ENCODE measurements at regions not wholly inside any gene's neighbourhood (a gene's known extent, or its start where the extent isn't known, plus 50 kb on each side); places are given as distances from the start of the nearest gene placed in this dataset.
A peak's percentile ranks its signal among the peaks of the same experiment; 100 is the strongest.
"Not testable (repeated sequence)": the region's sequence is repeated elsewhere in the genome, so short reads cannot be mapped to it uniquely, and the experiment has no call there.

DNA sequence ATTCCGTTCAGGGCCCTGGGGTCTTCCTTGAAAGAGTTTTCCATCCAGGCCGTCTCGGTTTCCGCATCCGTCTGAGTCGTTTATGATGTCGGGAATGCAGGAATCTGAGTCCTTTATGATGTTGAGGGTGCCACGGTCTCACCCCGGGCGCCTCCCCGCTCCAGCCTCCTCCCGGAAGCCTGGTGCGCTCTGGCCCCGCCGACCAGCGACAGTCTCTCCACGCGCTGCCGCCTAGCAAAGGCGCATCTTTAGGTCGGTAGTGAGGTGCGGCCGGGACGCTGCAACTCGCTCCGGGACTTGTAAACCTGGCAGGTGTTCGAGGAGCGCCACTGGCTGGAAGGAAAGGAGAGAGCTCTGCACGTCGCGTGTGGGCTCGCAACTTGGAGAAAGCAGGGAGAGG, 132.6 kb downstream of the FAM72C start:
- DNase-seq (ENCODE audit: low read depth) = not testable (repeated sequence)

GRCh38 chr1:143838598-143838929, 133.2 kb downstream of the FAM72C start:
- not testable (repeated sequence) for DNase-seq (ENCODE audit: low read depth)

DNA sequence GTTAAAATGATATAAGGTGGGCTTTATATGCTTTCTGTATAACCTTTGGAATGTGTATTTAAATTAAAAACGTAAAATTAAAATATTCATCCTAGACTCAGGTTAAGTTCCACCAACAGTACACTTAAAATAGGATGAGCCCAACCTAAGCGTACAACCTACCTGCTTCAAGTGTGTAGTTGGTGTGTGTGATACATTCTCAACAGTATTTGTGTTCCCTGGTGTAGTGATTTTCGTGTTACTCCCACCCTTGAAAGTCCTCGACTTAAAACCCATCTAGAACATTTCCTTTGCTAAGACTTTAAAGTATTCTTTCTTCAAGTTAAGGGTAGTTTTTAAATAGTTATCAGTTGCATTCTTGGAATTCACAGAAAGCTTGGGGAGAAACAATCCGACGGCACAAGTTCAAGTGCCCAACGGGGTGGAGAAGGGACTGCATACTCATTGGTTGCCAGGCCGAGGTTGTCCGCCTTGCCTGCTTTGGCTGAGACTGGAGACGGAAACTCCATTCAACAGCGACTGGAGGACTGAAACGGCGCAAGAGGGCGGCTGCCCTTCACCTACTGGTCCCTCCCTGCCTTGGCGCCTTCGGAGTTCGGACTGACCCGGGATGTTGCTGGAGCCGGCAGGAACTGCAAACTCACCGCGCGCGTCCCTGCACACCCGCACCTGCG, 133.7 kb downstream of the FAM72C start:
- DNase-seq (ENCODE audit: low read depth) = not testable (repeated sequence)

GRCh38 chr1:143833376-143833775, 138.4 kb downstream of the FAM72C start:
- DNase-seq (ENCODE audit: low read depth) = not testable (repeated sequence)

DNA sequence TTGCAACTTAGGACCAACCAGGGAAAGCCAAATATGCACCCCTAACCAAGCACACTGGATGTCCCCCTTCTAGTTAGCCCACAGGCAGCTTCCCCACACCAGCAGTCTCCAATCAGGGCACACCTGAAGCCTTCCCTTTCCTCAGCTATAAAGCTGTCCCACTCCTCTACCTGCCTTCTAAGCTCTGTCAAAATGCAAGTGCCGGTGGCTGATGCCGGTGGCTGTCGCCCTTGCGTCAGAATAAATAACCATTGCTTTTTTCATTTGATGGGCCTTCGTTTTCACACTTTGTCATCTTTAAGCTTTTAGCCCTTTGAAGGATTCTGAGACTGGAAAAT, 139.4 kb downstream of the FAM72C start:
- DNase-seq (ENCODE audit: low read depth) = not testable (repeated sequence)

GRCh38 chr1:143831479-143832378, 140.1 kb downstream of the FAM72C start:
- not testable (repeated sequence) for DNase-seq (ENCODE audit: low read depth)

DNA sequence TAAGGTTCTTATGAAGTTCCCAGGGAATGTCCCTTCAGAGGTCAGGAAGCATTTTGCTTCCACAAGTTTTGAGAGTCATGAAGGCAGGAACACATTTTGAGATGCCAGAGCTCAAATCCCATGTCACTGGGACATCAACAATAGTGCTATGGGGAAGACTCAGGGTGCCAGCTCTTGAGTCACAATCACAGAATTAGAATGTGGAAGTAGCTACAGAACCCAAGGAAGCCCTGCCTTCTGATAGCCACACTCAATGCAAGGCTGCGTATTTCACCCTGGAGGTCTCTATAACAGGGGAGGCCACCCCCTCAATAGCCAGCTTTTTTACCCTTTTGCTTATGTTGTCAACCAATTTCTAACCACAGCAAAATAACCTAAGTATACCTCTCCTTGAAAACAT, 145.6 kb downstream of the FAM72C start:
- DNase-seq (ENCODE audit: low read depth) = not testable (repeated sequence)

DNA sequence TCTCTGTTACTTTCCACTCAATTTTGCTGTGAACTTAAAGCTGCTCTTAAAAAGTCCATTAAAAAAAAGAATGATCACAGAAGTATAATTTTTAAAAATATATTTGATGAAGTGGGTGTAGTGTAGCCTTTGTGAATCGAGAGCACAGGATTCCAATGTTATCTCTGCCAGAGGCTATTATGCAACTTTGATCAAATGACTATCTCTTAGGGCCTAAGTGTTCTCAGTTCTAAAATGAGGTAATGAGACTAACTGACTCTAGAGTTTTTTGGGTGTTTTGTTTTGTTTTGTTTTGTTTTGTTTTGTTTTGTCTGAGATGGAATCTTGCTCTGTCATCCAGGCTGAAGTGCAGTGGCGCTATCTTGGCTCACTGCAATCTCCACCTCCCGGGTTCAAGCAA, 147.5 kb downstream of the FAM72C start:
- DNase-seq (ENCODE audit: low read depth) = not testable (repeated sequence)

- DNase-seq (ENCODE audit: low read depth) = not testable (repeated sequence)
These were observed 151.7 kb downstream of the FAM72C start for GRCh38 chr1:143820058-143820457.

DNA sequence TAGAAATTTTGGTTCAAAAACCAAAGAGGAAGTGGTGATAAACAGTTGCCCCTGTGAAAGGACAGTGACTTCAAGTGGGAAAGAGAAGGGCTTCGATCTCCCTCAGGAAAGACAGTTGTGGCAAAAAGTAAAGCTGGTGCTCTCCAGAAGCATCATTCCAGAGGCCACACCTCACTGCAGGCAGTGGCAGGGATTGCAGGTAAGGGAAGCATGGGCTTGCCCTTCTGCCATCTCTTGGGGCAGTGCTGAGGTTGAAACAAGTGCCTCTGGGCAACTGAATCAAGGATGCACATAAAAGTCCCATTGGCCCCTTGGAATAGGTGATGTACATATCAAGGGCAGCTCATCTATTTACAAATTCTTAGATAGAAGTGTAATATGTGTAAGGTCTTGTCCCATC, 155.4 kb downstream of the FAM72C start:
- not testable (repeated sequence) for DNase-seq (ENCODE audit: low read depth)

DNA sequence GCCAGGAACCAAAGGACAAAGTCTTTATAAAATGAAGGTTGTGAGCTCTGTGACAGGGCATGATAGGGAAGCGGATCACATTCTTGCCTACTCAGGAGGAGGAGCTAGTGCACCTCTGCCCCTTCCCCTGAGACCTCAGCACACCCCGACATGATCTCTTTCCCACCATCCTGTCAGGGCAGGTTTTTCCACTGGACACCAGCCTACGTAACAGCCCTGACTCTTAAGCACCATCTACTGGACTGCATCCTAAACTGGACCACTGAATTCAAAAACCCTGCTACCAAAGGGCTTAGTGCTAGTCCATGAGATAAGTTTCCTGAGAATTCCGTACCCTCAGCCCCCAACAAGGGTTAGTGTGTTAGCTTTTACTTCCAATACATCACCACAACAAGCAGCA, 166.4 kb downstream of the FAM72C start:
- not testable (repeated sequence) for DNase-seq (ENCODE audit: low read depth)

- not testable (repeated sequence) for DNase-seq (ENCODE audit: low read depth)
These were observed 167.0 kb downstream of the FAM72C start for GRCh38 chr1:143804707-143805356.

DNA sequence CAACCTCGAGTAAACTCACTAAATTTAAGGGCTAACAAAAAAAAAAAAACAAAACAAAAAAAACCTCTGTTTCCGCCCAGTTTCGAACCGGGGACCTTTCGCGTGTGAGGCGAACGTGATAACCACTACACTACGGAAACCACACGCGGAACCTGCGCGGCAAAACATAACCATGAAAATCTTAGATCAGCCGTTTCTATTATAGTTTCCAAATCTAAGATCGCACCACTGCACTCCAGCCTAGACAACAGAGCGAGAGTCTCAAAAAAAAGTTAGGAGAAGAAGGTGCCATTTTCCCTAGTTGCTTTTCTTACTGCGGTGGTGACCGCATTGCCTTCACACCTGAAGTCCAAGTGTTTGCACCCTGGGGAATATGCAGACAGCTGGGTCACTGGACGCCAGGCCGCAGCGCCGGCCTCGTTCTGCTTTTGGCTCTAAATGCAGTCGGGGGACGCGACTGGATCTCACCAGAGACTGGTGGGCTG, 167.8 kb downstream of the FAM72C start:
- peak; percentile 16 for DNase-seq (ENCODE audit: low read depth)

DNA sequence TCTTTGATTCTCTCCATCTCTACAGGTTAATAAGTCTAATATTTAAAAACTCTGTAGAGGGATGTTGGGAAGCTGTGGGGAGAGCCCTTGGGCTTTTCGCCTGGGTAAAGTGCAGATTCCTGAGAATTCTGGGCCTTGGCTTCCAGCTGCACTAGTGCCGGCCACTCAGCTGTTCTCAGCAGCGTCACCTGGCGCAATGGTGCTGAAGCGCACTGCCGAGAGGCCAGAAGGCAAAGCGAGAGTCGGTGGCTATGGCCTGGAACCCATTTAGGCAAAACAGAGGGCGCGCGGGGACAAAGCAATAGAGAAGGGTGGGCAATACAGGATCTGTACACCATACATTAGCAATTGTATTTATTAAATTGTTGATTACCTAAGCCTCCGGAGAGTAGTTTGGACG, 168.7 kb downstream of the FAM72C start:
- not testable (repeated sequence) for DNase-seq (ENCODE audit: low read depth)

DNA sequence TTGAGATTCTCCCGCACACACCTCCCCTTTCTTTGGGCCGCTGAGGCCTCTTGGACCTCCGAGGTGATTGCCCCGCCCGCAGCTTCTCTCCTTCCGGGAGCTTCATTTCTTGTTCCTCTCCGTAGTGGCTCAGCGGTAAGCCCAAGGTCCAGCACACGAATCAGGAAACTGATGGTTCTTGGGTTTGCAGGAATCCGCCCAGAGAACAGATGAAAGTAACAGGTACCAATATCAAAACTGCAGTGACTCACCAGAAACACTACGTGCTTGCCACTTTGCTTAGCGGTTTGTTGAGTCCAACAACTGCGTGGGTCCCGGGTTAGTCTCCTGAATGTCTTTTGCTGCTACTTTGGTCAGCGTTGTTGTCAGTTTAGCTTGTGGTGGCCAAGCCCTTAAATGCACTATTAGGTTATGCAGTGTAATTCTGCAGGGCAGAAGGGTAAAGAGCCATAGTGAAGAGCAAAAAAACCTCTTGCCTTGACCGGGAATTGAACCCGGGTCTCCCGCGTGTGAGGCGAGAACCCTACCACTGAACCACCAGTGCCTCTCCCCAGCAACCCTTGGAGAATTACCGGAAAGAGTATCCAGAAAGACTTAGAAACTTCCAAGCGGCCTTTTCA, 172.1 kb downstream of the FAM72C start:
- DNase-seq (ENCODE audit: low read depth) = not testable (repeated sequence)

- not testable (repeated sequence) for DNase-seq (ENCODE audit: low read depth)
These were observed 175.4 kb downstream of the FAM72C start for GRCh38 chr1:143796369-143796768.

GRCh38 chr1:143792047-143792937, 179.5 kb downstream of the FAM72C start:
- DNase-seq (ENCODE audit: low read depth) = not testable (repeated sequence)

DNA sequence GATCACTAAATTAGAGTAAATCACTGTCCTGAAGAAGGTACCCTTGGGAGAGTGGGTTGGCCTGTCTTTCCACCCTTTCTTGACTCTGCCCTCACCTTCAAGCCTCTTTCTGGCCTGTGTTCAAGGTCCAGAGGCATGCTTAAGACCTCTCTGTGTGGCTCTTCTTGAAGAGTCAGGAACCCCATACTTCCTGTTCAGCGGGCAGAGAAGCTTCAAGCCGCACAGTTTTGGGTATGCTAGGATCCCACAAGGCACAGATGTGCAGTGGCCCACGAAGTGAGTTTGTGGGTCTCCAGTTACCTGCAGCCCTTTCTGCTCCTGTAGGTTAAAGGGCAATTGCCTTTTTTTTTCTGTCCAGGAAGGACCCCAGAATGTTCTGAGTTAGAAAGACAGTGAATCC, 185.4 kb downstream of the FAM72C start:
- DNase-seq (ENCODE audit: low read depth) = not testable (repeated sequence)

DNA sequence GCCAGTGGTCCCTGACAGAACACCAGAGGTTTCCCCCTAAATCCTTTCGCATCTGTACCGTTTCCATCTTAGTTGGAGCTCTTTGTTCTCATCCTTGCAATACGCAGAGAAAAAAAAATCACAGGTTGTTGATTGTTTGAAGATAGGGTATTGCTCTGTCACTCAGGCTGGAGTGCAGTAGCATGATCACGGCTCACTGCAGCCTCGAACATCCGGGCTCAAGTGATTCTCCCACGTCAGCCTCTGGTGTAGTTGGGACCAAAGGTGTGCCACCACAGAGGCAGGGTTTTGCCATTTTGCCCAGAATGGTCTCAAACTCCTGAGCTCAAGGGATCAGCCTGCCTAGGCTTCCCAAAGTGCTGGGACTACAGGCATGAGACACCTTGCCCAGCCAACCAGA, 185.9 kb downstream of the FAM72C start:
- DNase-seq (ENCODE audit: low read depth) = not testable (repeated sequence)

GRCh38 chr1:143784239-143784882, 187.4 kb downstream of the FAM72C start:
- DNase-seq (ENCODE audit: low read depth) = not testable (repeated sequence)

GRCh38 chr1:143778178-143778577, 193.6 kb downstream of the FAM72C start:
- not testable (repeated sequence) for DNase-seq (ENCODE audit: low read depth)
